Trophoblast cell (in vitro differentiated cells and primary cell): ENCODE measurements at regions not wholly inside any gene's neighbourhood (a gene's known extent, or its start where the extent isn't known, plus 50 kb on each side); places are given as distances from the start of the nearest gene placed in this dataset.

Experiments
- DNase-seq, 2 donors: peaks; one replicate each; pipeline ENCODE4 v3.0.0-alpha.2; 2016
- H2AFZ ChIP-seq: 2 replicates; pipeline ENCODE4 v1.6.1; 2013; ENCODE audit warnings: low read length, moderate library complexity, mild to moderate bottlenecking; ENCODE audit not compliant: insufficient read depth, poor library complexity
- H2AK5ac ChIP-seq: 2 replicates; pipeline ENCODE4 v1.6.1; 2013; ENCODE audit warnings: mild to moderate bottlenecking, low read length
- H2BK120ac ChIP-seq: 2 replicates; pipeline ENCODE4 v1.6.1; 2013; ENCODE audit warnings: low read length, mild to moderate bottlenecking, moderate library complexity; ENCODE audit not compliant: insufficient read depth, poor library complexity
- H2BK12ac ChIP-seq: 2 replicates; pipeline ENCODE4 v1.6.1; 2013; ENCODE audit warnings: mild to moderate bottlenecking, low read length, moderate library complexity
- H2BK5ac ChIP-seq: 2 replicates; pipeline ENCODE4 v1.6.1; 2013; ENCODE audit warnings: low read length, low read depth, moderate library complexity, mild to moderate bottlenecking; ENCODE audit not compliant: poor library complexity
- H3K14ac ChIP-seq: 2 replicates; pipeline ENCODE4 v1.6.1; 2013; ENCODE audit warnings: mild to moderate bottlenecking, low read length
- H3K18ac ChIP-seq: 2 replicates; pipeline ENCODE4 v1.6.1; 2013; ENCODE audit warnings: mild to moderate bottlenecking, low read length
- H3K23ac ChIP-seq: 2 replicates; pipeline ENCODE4 v1.6.1; 2013; ENCODE audit warnings: low read length
- H3K27ac ChIP-seq: 2 replicates; pipeline ENCODE4 v1.5.1; 2013; ENCODE audit warnings: low read depth, mild to moderate bottlenecking, inconsistent platforms, low read length, moderate library complexity
- H3K27me3 ChIP-seq: 2 replicates; pipeline ENCODE4 v1.6.1; 2013; ENCODE audit warnings: inconsistent platforms, mild to moderate bottlenecking, low read length, moderate library complexity; ENCODE audit not compliant: insufficient read depth
- H3K36me3 ChIP-seq, 2 experiments: 1 replicate in 1 of 2; 2 replicates in 1 of 2; pipeline ENCODE4 v1.6.1; 2013; ENCODE audit warnings: low read length in 2 of 2, mild to moderate bottlenecking in 2 of 2, moderate library complexity in 1 of 2; ENCODE audit not compliant: insufficient read depth in 2 of 2, control insufficient read depth in 1 of 2
- H3K4ac ChIP-seq: 2 replicates; pipeline ENCODE4 v1.6.1; 2013; ENCODE audit warnings: low read depth, mild to moderate bottlenecking, low read length, moderate library complexity
- H3K4me1 ChIP-seq, 2 experiments: 1 replicate in 1 of 2; 2 replicates in 1 of 2; pipeline ENCODE4 v1.6.1; 2013; ENCODE audit warnings: low read length in 2 of 2, mild to moderate bottlenecking in 2 of 2, moderate library complexity in 1 of 2; ENCODE audit not compliant: insufficient read depth in 2 of 2, control insufficient read depth in 1 of 2
- H3K4me2 ChIP-seq: 2 replicates; pipeline ENCODE4 v1.6.1; 2013; ENCODE audit warnings: inconsistent platforms, mild to moderate bottlenecking, low read length, moderate library complexity
- H3K4me3 ChIP-seq: 2 replicates; pipeline ENCODE4 v1.5.1; 2013; ENCODE audit warnings: mild to moderate bottlenecking, low read depth, low read length, inconsistent platforms
- H3K79me1 ChIP-seq: one replicate; pipeline ENCODE4 v1.6.1; 2013; ENCODE audit warnings: low read length
- H3K79me2 ChIP-seq: 2 replicates; pipeline ENCODE4 v1.6.1; 2013; ENCODE audit warnings: low read length, mild to moderate bottlenecking; ENCODE audit not compliant: control insufficient read depth, insufficient read depth, poor library complexity
- H3K9ac ChIP-seq: 2 replicates; pipeline ENCODE4 v1.6.1; 2013; ENCODE audit warnings: mild to moderate bottlenecking, low read length
- H3K9me3 ChIP-seq: 2 replicates; pipeline ENCODE4 v1.6.1; 2013; ENCODE audit warnings: low read depth, mild to moderate bottlenecking, control low read depth, inconsistent platforms, low read length; ENCODE audit not compliant: insufficient read depth
- H4K12ac ChIP-seq: 2 replicates; pipeline ENCODE4 v1.6.1; 2013; ENCODE audit warnings: low read depth, mild to moderate bottlenecking, low read length, moderate library complexity
- H4K8ac ChIP-seq: 2 replicates; pipeline ENCODE4 v1.6.1; 2013; ENCODE audit warnings: low read depth, mild to moderate bottlenecking, low read length, moderate library complexity
- H4K91ac ChIP-seq: one replicate; pipeline ENCODE4 v1.6.1; 2013; ENCODE audit warnings: low read depth, mild to moderate bottlenecking, low read length, moderate library complexity
- WGBS: extraction: QIAGEN DNeasy Blood & Tissue Kit; methylation state at CpG from one replicate; pipeline ENCODE4 v1.1.7; 2013; ENCODE audit warnings: missing lambda C conversion rate; ENCODE audit not compliant: insufficient read length, insufficient coverage; ENCODE audit errors: extremely low coverage; 5-methylcytosine and 5-hydroxymethylcytosine counted together

DNA sequence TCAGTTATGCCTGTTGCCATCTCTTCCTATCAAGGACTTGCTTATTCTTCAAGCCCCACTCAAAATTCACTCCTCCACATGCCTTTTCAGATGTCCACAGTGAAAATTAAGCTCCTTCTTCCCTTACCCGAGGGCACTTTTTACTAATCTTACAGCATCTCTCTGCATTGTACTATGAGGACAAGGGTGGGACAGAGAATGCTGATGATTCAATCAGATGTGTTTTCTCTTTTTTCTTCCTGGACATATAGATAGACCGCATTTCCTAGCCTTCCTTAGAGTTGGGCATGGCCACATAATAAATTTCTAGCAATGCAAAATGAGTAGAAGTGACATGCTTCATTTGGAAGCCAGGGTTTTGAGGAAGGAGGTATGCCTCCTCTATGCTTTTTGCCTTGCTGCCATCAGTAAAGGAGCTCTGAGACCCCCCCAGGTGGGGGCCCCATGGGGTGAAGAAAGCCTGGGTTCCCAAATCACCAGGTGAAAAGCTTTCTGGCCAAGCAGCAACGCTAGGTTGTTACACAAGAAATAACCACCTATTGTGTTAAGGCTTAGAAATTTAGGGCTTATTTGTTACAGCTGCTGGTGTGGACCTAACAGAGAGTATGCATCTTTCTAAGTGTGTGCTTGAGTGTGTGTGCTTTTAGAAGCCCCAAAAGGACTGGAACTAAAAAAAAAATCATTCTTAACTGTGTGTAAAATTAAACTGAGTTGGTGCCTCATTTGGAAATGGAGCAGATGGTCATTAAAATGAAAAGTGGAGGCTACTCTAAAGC, 424.5 kb downstream of the STK39 start:
- WGBS = no CpG with 5 or more reads among the region's 3 CpGs
- no peaks in the 10 kb centered on the region for H3K36me3 ChIP-seq
- no peak overlapping the region for H2BK12ac ChIP-seq

DNA sequence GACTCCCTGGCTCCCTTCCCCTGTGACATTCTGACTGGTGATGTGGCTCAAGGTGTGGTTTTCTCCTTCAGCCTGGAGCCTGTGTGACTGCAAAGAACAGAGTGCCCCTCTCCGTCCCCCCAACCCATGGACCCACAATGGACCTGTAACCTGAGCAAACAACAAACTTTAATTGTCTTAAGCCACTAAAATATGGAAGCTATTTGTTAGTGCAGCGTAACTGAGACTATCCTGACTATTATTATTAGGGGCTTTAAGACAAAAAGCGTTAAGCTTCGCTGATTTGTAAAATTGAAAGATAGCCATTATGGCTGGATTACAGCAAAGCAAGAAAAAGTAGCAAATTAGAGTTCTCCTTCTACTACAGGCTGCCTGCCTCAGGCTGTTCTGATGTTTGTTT, 426.9 kb downstream of the STK39 start:
- H3K79me1 ChIP-seq = no peaks in the 10 kb centered on the region
- H2AK5ac ChIP-seq = no peak overlapping the region
- no peaks in the 10 kb centered on the region for H3K36me3 ChIP-seq
- no peak overlapping the region for H3K9ac ChIP-seq
- no peak overlapping the region for H3K27ac ChIP-seq
- no peaks in the 10 kb centered on the region for H3K4me1 ChIP-seq
- no peak overlapping the region for H4K91ac ChIP-seq
- no peak overlapping the region for H2AFZ ChIP-seq
- H3K79me2 ChIP-seq = no peaks in the 10 kb centered on the region
- WGBS = no CpG with 5 or more reads among the region's 4 CpGs
- H2BK5ac ChIP-seq = no peak overlapping the region
- DNase-seq = no peak
- no peak overlapping the region for H3K18ac ChIP-seq
- H4K8ac ChIP-seq = no peak overlapping the region
- no peak overlapping the region for H4K12ac ChIP-seq
- H3K4me3 ChIP-seq = peak overlapping the region; percentile 12
- H2BK120ac ChIP-seq = no peak overlapping the region
- H3K4me2 ChIP-seq = no peak overlapping the region
- H3K9me3 ChIP-seq = no peaks in the 10 kb centered on the region
- no peak overlapping the region for H3K23ac ChIP-seq
- H3K27me3 ChIP-seq = no peaks in the 10 kb centered on the region
- no peak overlapping the region for H2BK12ac ChIP-seq
- no peak overlapping the region for H3K4ac ChIP-seq
- H3K14ac ChIP-seq = no peak overlapping the region

More for the DNA sequence above, 424.5 kb downstream of the STK39 start:
- Histone ChIP-seq H3K9me3 (no peaks in the 10 kb centered on the region), H3K4me3 (no peak overlapping the region), H2BK5ac (no peak overlapping the region), H2BK120ac (no peak overlapping the region), H3K79me2 (no peaks in the 10 kb centered on the region), H3K4me1 (no peaks in the 10 kb centered on the region), H2AK5ac (no peak overlapping the region), H3K14ac (no peak overlapping the region), H3K18ac (no peak overlapping the region), H3K27ac (no peak overlapping the region), H2AFZ (no peak overlapping the region), H3K79me1 (no peaks in the 10 kb centered on the region), H3K9ac (no peak overlapping the region), H3K27me3 (no peaks in the 10 kb centered on the region), H4K12ac (no peak overlapping the region), H4K8ac (no peak overlapping the region), H3K23ac (no peak overlapping the region), H4K91ac (no peak overlapping the region), H3K4me2 (no peak overlapping the region), H3K4ac (no peak overlapping the region)
- DNase-seq = no peak

DNA sequence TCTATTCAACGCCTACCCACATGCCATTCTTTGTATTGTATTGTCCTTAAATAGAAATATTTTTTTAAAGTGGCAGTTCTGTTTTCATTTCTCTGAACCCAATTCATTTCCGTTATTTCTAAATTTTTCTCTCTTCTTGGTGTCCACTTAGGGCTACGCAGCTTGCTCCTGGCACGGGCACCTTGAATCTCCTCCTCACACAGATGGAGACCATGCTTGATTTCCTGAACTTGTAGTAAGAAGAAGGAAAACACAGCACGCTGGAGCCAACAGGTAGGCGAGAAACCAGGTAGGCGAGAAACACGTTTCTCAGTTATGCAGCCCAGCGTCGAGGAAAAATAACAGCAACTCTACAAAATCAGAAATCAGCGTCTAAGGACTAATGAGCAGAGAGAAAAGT, 428.9 kb downstream of the STK39 start:
- Histone ChIP-seq H3K4me3 (no peak overlapping the region), H3K27ac (no peak overlapping the region), H3K27me3 (no peaks in the 10 kb centered on the region), H2BK5ac (no peak overlapping the region), H3K79me2 (no peaks in the 10 kb centered on the region), H2AFZ (no peak overlapping the region), H3K4me2 (no peak overlapping the region), H3K18ac (no peak overlapping the region), H3K36me3 (no peaks in the 10 kb centered on the region), H2BK120ac (no peak overlapping the region), H3K14ac (no peak overlapping the region), H3K23ac (no peak overlapping the region), H3K9ac (no peak overlapping the region), H3K4me1 (no peaks in the 10 kb centered on the region), H4K12ac (no peak overlapping the region), H2AK5ac (no peak overlapping the region), H3K79me1 (no peaks in the 10 kb centered on the region), H4K91ac (no peak overlapping the region), H3K9me3 (no peaks in the 10 kb centered on the region), H4K8ac (no peak overlapping the region), H2BK12ac (no peak overlapping the region), H3K4ac (no peak overlapping the region)
- no CpG with 5 or more reads among the region's 11 CpGs for WGBS
- no peak for DNase-seq

DNA sequence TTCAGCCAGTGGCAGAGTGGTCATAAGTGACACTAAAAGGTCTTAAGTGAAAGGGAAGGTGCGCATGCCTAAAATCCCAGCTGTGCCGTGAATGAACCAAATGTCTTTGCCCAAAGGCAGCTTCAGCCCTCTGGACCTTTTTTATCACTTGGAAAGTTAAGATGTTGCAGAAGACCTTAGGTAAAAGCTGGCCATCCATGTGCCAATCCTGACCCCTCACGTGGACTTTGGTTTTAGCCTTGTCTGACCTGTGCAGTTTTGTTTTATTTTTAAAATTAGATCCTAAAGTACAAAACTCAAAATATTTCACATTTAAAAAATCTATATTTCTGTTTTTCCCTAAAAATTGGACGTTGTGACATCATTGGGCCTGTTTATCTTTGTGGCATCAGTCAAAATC, 429.5 kb downstream of the STK39 start:
- no peak overlapping the region for H3K4me2 ChIP-seq
- H2BK5ac ChIP-seq = no peak overlapping the region
- H2AFZ ChIP-seq = no peak overlapping the region
- no CpG with 5 or more reads among the region's 4 CpGs for WGBS
- H3K18ac ChIP-seq = no peak overlapping the region
- no peaks in the 10 kb centered on the region for H3K79me2 ChIP-seq
- no peak overlapping the region for H3K27ac ChIP-seq
- H3K9me3 ChIP-seq = no peaks in the 10 kb centered on the region
- no peaks in the 10 kb centered on the region for H3K36me3 ChIP-seq
- H4K12ac ChIP-seq = no peak overlapping the region
- H3K14ac ChIP-seq = no peak overlapping the region
- H3K4ac ChIP-seq = no peak overlapping the region
- no peaks in the 10 kb centered on the region for H3K79me1 ChIP-seq
- no peaks in the 10 kb centered on the region for H3K4me1 ChIP-seq
- no peak overlapping the region for H2BK12ac ChIP-seq
- no peak overlapping the region for H3K4me3 ChIP-seq
- H4K91ac ChIP-seq = no peak overlapping the region
- DNase-seq = no peak
- H3K9ac ChIP-seq = no peak overlapping the region
- no peak overlapping the region for H3K23ac ChIP-seq
- no peak overlapping the region for H4K8ac ChIP-seq
- H2BK120ac ChIP-seq = no peak overlapping the region
- no peak overlapping the region for H2AK5ac ChIP-seq
- H3K27me3 ChIP-seq = no peaks in the 10 kb centered on the region
